Hepatocyte (in vitro differentiated cells): ENCODE measurements at regions not wholly inside any gene's neighbourhood (a gene's known extent, or its start where the extent isn't known, plus 50 kb on each side); places are given as distances from the start of the nearest gene placed in this dataset.

Experiments
- DNase-seq: peaks from one replicate; pipeline ENCODE4 v3.0.0-alpha.2; 2016; ENCODE audit warnings: low spot score
- H2AFZ ChIP-seq: fragments of 200-600 bp; sonication (generic); 2 replicates; pipeline ENCODE4 v1.6.0; 2016; ENCODE audit warnings: antibody characterized with exemption, mild to moderate bottlenecking
- H3K27ac ChIP-seq: fragments of 200-600 bp; sonication (generic); 2 replicates; pipeline ENCODE4 v1.5.1; 2016; ENCODE audit warnings: mild to moderate bottlenecking
- H3K27me3 ChIP-seq: fragments of 200-600 bp; sonication (generic); 2 replicates; pipeline ENCODE4 v1.6.1; 2016
- H3K36me3 ChIP-seq: fragments of 200-600 bp; sonication (generic); replicated peaks from 2 replicates; pipeline ENCODE4 v1.5.1; 2016; ENCODE audit warnings: low read depth; ENCODE audit not compliant: insufficient read depth
- H3K4me1 ChIP-seq: fragments of 200-600 bp; sonication (generic); 2 replicates; pipeline ENCODE4 v1.5.1; 2016; ENCODE audit warnings: mild to moderate bottlenecking, moderate library complexity; ENCODE audit not compliant: insufficient read depth
- H3K4me2 ChIP-seq: fragments of 200-600 bp; sonication (generic); 2 replicates; pipeline ENCODE4 v1.6.0; 2016
- H3K4me3 ChIP-seq: fragments of 200-600 bp; sonication (generic); 2 replicates; pipeline ENCODE4 v1.5.1; 2016; ENCODE audit warnings: mild to moderate bottlenecking
- H3K79me2 ChIP-seq: fragments of 200-600 bp; sonication (generic); 2 replicates; pipeline ENCODE4 v1.6.0; 2017; ENCODE audit warnings: mild to moderate bottlenecking
- H3K9me2 ChIP-seq: fragments of 200-600 bp; sonication (generic); replicated peaks from 2 replicates; pipeline ENCODE4 v1.6.0; 2017; ENCODE audit warnings: mild to moderate bottlenecking; ENCODE audit not compliant: insufficient read depth
- H3K9me3 ChIP-seq: fragments of 200-600 bp; sonication (generic); 2 replicates; pipeline ENCODE4 v1.5.1; 2016; ENCODE audit warnings: low read depth, mild to moderate bottlenecking
- H4K20me1 ChIP-seq: fragments of 200-600 bp; sonication (generic); 2 replicates; pipeline ENCODE4 v1.6.0; 2016; ENCODE audit warnings: mild to moderate bottlenecking; ENCODE audit not compliant: insufficient read depth, poor library complexity, severe bottlenecking
- CTCF ChIP-seq: fragments of 200-600 bp; sonication (generic); IDR thresholded peaks from 2 replicates; pipeline ENCODE4 v1.5.1; 2016; ENCODE audit warnings: antibody characterized with exemption, mild to moderate bottlenecking; ENCODE audit not compliant: poor library complexity
- EZH2 ChIP-seq: fragments of 200-600 bp; sonication (generic); IDR thresholded peaks from 2 replicates; pipeline ENCODE4 v1.6.1; 2016; ENCODE audit warnings: antibody characterized with exemption, mild to moderate bottlenecking, borderline replicate concordance
- EZH2phosphoT487 ChIP-seq: fragments of 200-600 bp; sonication (generic); IDR thresholded peaks from one replicate; pipeline ENCODE4 v1.6.1; 2018; ENCODE audit warnings: antibody characterized with exemption, mild to moderate bottlenecking, low read depth, moderate library complexity; ENCODE audit not compliant: unreplicated experiment, severe bottlenecking
- WGBS: methylation state at CpG from one replicate; pipeline ENCODE4 v1.1.6; 2016; ENCODE audit warnings: low lambda C conversion rate; ENCODE audit errors: missing lambda C conversion rate; 5-methylcytosine and 5-hydroxymethylcytosine counted together

- no peak overlapping the region for H2AFZ ChIP-seq
- peaks cover 26% of the 10 kb centered on the region for H3K27me3 ChIP-seq
- no peak for DNase-seq
- TF ChIP-seq CTCF (no peak), EZH2 (no peak), EZH2phosphoT487 (no peak)
- WGBS, result 50% methylated on average over 1 of the region's 1 CpG
- H3K9me3 ChIP-seq, result no peaks in the 10 kb centered on the region
- no peaks in the 10 kb centered on the region for H3K4me1 ChIP-seq
- H3K4me3 ChIP-seq, result no peak overlapping the region
- H3K27ac ChIP-seq, result no peak overlapping the region
- no peaks in the 10 kb centered on the region for H3K9me2 ChIP-seq
- no peaks in the 10 kb centered on the region for H3K79me2 ChIP-seq
- no peaks in the 10 kb centered on the region for H4K20me1 ChIP-seq
- no peak overlapping the region for H3K4me2 ChIP-seq
- H3K36me3 ChIP-seq, result no peaks in the 10 kb centered on the region
Observed at GRCh38 chr6:99736302-99736701, 129.7 kb downstream of the PRDM13 start.

- no peak for DNase-seq
- Histone ChIP-seq H3K36me3 (no peaks in the 10 kb centered on the region), H3K27ac (no peak overlapping the region), H3K9me2 (no peaks in the 10 kb centered on the region), H3K79me2 (no peaks in the 10 kb centered on the region), H3K4me3 (no peak overlapping the region), H2AFZ (no peak overlapping the region), H3K4me2 (no peak overlapping the region), H3K9me3 (no peaks in the 10 kb centered on the region), H4K20me1 (no peaks in the 10 kb centered on the region), H3K27me3 (peaks cover 34% of the 10 kb centered on the region), H3K4me1 (no peaks in the 10 kb centered on the region)
- TF ChIP-seq EZH2phosphoT487 (no peak), CTCF (no peak)
- 83% methylated on average over 2 of the region's 2 CpGs for WGBS
Observed at GRCh38 chr6:99739526-99739925, 132.9 kb downstream of the PRDM13 start.

GRCh38 chr6:99741092-99741491 lies 134.5 kb downstream of the PRDM13 start:
- Histone ChIP-seq H3K4me2 (no peak overlapping the region), H4K20me1 (no peaks in the 10 kb centered on the region), H3K9me2 (no peaks in the 10 kb centered on the region), H3K4me3 (no peak overlapping the region), H3K9me3 (no peaks in the 10 kb centered on the region), H3K36me3 (no peaks in the 10 kb centered on the region), H3K27me3 (peaks cover 41% of the 10 kb centered on the region), H3K27ac (no peak overlapping the region), H2AFZ (no peak overlapping the region), H3K4me1 (no peaks in the 10 kb centered on the region), H3K79me2 (no peaks in the 10 kb centered on the region)
- no peak for DNase-seq
- TF ChIP-seq EZH2phosphoT487 (no peak), EZH2 (no peak), CTCF (no peak)

GRCh38 chr6:99743647-99744046 lies 137.0 kb downstream of the PRDM13 start:
- no peaks in the 10 kb centered on the region for H3K4me1 ChIP-seq
- H3K27me3 ChIP-seq, result peaks cover 42% of the 10 kb centered on the region
- no peaks in the 10 kb centered on the region for H4K20me1 ChIP-seq
- no peak overlapping the region for H3K27ac ChIP-seq
- no peaks in the 10 kb centered on the region for H3K9me3 ChIP-seq
- no peaks in the 10 kb centered on the region for H3K9me2 ChIP-seq
- no peaks in the 10 kb centered on the region for H3K36me3 ChIP-seq
- no peak overlapping the region for H2AFZ ChIP-seq
- no peak overlapping the region for H3K4me3 ChIP-seq
- WGBS, result 60% methylated on average over 2 of the region's 2 CpGs
- TF ChIP-seq CTCF, result no peak
- TF ChIP-seq EZH2, result no peak
- no peak for TF ChIP-seq EZH2phosphoT487
- H3K79me2 ChIP-seq, result no peaks in the 10 kb centered on the region
- H3K4me2 ChIP-seq, result no peak overlapping the region
- DNase-seq, result no peak
